HUES64 (cell line): ENCODE measurements at regions not wholly inside any gene's neighbourhood (a gene's known extent, or its start where the extent isn't known, plus 50 kb on each side); places are given as distances from the start of the nearest gene placed in this dataset.

Experiments used
- H3K27ac ChIP-seq: 2 replicates; pipeline ENCODE4 v1.7.0; 2013; ENCODE audit warnings: low read depth, low read length, inconsistent platforms
- H3K27me3 ChIP-seq: 2 replicates; pipeline ENCODE4 v1.6.1; 2013; ENCODE audit warnings: mild to moderate bottlenecking, low read length; ENCODE audit not compliant: insufficient read depth
- H3K36me3 ChIP-seq: 2 replicates; pipeline ENCODE4 v1.6.1; 2013; ENCODE audit warnings: mild to moderate bottlenecking, low read length; ENCODE audit not compliant: insufficient read depth
- H3K4me1 ChIP-seq: 2 replicates; pipeline ENCODE4 v1.6.1; 2013; ENCODE audit warnings: mild to moderate bottlenecking, low read length, moderate library complexity; ENCODE audit not compliant: insufficient read depth
- H3K4me3 ChIP-seq: 2 replicates; pipeline ENCODE4 v1.5.1; 2013; ENCODE audit warnings: mild to moderate bottlenecking, low read length, moderate library complexity
- H3K9ac ChIP-seq: 2 replicates; pipeline ENCODE4 v1.6.1; 2013; ENCODE audit warnings: mild to moderate bottlenecking, low read depth, low read length
- H3K9me3 ChIP-seq: 2 replicates; pipeline ENCODE4 v1.6.1; 2013; ENCODE audit warnings: low read depth, low read length; ENCODE audit not compliant: insufficient read depth
- WGBS: fragments of 150-250, 120-280 bp; methylation state at CpG from one replicate; pipeline ENCODE4 v1.1.7; 2013; ENCODE audit warnings: missing lambda C conversion rate; 5-methylcytosine and 5-hydroxymethylcytosine counted together

- Histone ChIP-seq H3K4me1 (no peaks in the 10 kb centered on the region), H3K9ac (no peak overlapping the region), H3K27ac (no peak overlapping the region), H3K36me3 (no peaks in the 10 kb centered on the region), H3K27me3 (no peaks in the 10 kb centered on the region), H3K9me3 (no peaks in the 10 kb centered on the region), H3K4me3 (no peak overlapping the region)
These were observed 129.3 kb downstream of the LNPK start for GRCh38 chr2:175872721-175873120.

GRCh38 chr2:175872005-175872348 is 130.1 kb downstream of the LNPK start:
- H3K9ac ChIP-seq = no peak overlapping the region
- no peak overlapping the region for H3K4me3 ChIP-seq
- WGBS = 96% methylated on average over 5 of the region's 5 CpGs
- no peak overlapping the region for H3K27ac ChIP-seq
- no peaks in the 10 kb centered on the region for H3K36me3 ChIP-seq
- H3K27me3 ChIP-seq = no peaks in the 10 kb centered on the region
- no peaks in the 10 kb centered on the region for H3K4me1 ChIP-seq
- no peaks in the 10 kb centered on the region for H3K9me3 ChIP-seq

GRCh38 chr2:175871331-175872004 is 130.6 kb downstream of the LNPK start:
- Histone ChIP-seq H3K27ac (no peak overlapping the region), H3K9ac (no peak overlapping the region), H3K27me3 (no peaks in the 10 kb centered on the region), H3K36me3 (no peaks in the 10 kb centered on the region), H3K4me3 (no peak overlapping the region), H3K9me3 (no peaks in the 10 kb centered on the region), H3K4me1 (no peaks in the 10 kb centered on the region)
- 92% methylated on average over 3 of the region's 3 CpGs for whole genome bisulfite sequencing

- Histone ChIP-seq H3K36me3 (no peaks in the 10 kb centered on the region), H3K4me3 (no peak overlapping the region), H3K27ac (no peak overlapping the region), H3K9me3 (no peaks in the 10 kb centered on the region), H3K9ac (no peak overlapping the region), H3K4me1 (no peaks in the 10 kb centered on the region), H3K27me3 (no peaks in the 10 kb centered on the region)
- 95% methylated on average over 4 of the region's 4 CpGs for WGBS
These were observed 136.4 kb downstream of the LNPK start for GRCh38 chr2:175865716-175866115.

GRCh38 chr2:175864137-175864850 is 137.8 kb downstream of the LNPK start:
- H3K9ac ChIP-seq = no peak overlapping the region
- no peak overlapping the region for H3K27ac ChIP-seq
- H3K4me1 ChIP-seq = no peaks in the 10 kb centered on the region
- H3K27me3 ChIP-seq = no peaks in the 10 kb centered on the region
- no peaks in the 10 kb centered on the region for H3K36me3 ChIP-seq
- 87% methylated on average over 7 of the region's 7 CpGs for WGBS
- H3K4me3 ChIP-seq = no peak overlapping the region
- H3K9me3 ChIP-seq = no peaks in the 10 kb centered on the region

GRCh38 chr2:175861958-175862357 is 140.1 kb downstream of the LNPK start:
- 78% methylated on average over 2 of the region's 2 CpGs for WGBS
- no peak overlapping the region for H3K9ac ChIP-seq
- H3K36me3 ChIP-seq = no peaks in the 10 kb centered on the region
- no peaks in the 10 kb centered on the region for H3K27me3 ChIP-seq
- no peak overlapping the region for H3K27ac ChIP-seq
- no peak overlapping the region for H3K4me3 ChIP-seq
- no peaks in the 10 kb centered on the region for H3K9me3 ChIP-seq
- no peaks in the 10 kb centered on the region for H3K4me1 ChIP-seq

GRCh38 chr2:175855794-175856453 is 146.1 kb downstream of the LNPK start:
- Histone ChIP-seq H3K27me3 (no peaks in the 10 kb centered on the region), H3K4me3 (no peak overlapping the region)
- 91% methylated on average over 4 of the region's 4 CpGs for WGBS

GRCh38 chr2:175855236-175855635 is 146.8 kb downstream of the LNPK start:
- H3K9ac ChIP-seq = no peak overlapping the region
- H3K36me3 ChIP-seq = no peaks in the 10 kb centered on the region
- 95% methylated on average over 4 of the region's 4 CpGs for WGBS
- no peaks in the 10 kb centered on the region for H3K27me3 ChIP-seq
- H3K27ac ChIP-seq = no peak overlapping the region
- H3K4me1 ChIP-seq = peaks cover 43% of the 10 kb centered on the region
- no peak overlapping the region for H3K4me3 ChIP-seq
- H3K9me3 ChIP-seq = no peaks in the 10 kb centered on the region

More at GRCh38 chr2:175855794-175856453, 146.1 kb downstream of the LNPK start:
- Histone ChIP-seq H3K9me3 (no peaks in the 10 kb centered on the region), H3K9ac (no peak overlapping the region; the same call in 1 of the 2 replicates), H3K27ac (no peak overlapping the region), H3K4me1 (peaks cover 43% of the 10 kb centered on the region), H3K36me3 (no peaks in the 10 kb centered on the region)

GRCh38 chr2:175854665-175855064 is 147.4 kb downstream of the LNPK start:
- no peak overlapping the region for H3K27ac ChIP-seq
- 95% methylated on average over 6 of the region's 6 CpGs for WGBS
- H3K4me3 ChIP-seq = no peak overlapping the region

GRCh38 chr2:175854129-175854528 is 147.9 kb downstream of the LNPK start:
- no peak overlapping the region for H3K27ac ChIP-seq

More at GRCh38 chr2:175854665-175855064, 147.4 kb downstream of the LNPK start:
- H3K4me1 ChIP-seq = peaks cover 43% of the 10 kb centered on the region
- no peak overlapping the region for H3K9ac ChIP-seq
- H3K27me3 ChIP-seq = no peaks in the 10 kb centered on the region
- H3K9me3 ChIP-seq = no peaks in the 10 kb centered on the region
- no peaks in the 10 kb centered on the region for H3K36me3 ChIP-seq

GRCh38 chr2:175853616-175853890 is 148.5 kb downstream of the LNPK start:
- no peaks in the 10 kb centered on the region for H3K36me3 ChIP-seq
- H3K9me3 ChIP-seq = no peaks in the 10 kb centered on the region
- H3K27me3 ChIP-seq = no peaks in the 10 kb centered on the region
- H3K4me3 ChIP-seq = no peak overlapping the region
- 88% methylated on average over 5 of the region's 5 CpGs for WGBS
- peaks cover 43% of the 10 kb centered on the region for H3K4me1 ChIP-seq
- no peak overlapping the region for H3K27ac ChIP-seq
- no peak overlapping the region for H3K9ac ChIP-seq

More at GRCh38 chr2:175854129-175854528, 147.9 kb downstream of the LNPK start:
- no peaks in the 10 kb centered on the region for H3K36me3 ChIP-seq
- H3K9me3 ChIP-seq = no peaks in the 10 kb centered on the region
- WGBS = 73% methylated on average over 3 of the region's 3 CpGs
- peaks cover 43% of the 10 kb centered on the region for H3K4me1 ChIP-seq
- no peak overlapping the region for H3K9ac ChIP-seq
- no peaks in the 10 kb centered on the region for H3K27me3 ChIP-seq
- H3K4me3 ChIP-seq = no peak overlapping the region
